ENCODE measurements at regions not wholly inside any gene's neighbourhood (a gene's known extent, or its start where the extent isn't known, plus 50 kb on each side); places are given as distances from the start of the nearest gene placed in this dataset.
"Not testable (repeated sequence)": the region's sequence is repeated elsewhere in the genome, so short reads cannot be mapped to it uniquely, and the experiment has no call there.

GRCh38 chr5:72709341-72709740 is 107.1 kb upstream of the TNPO1 start:
- no peaks in the 10 kb centered on the region for H3K4me1 ChIP-seq (ENCODE audit: insufficient read depth)
- no peak overlapping the region for H3K4me3 ChIP-seq
- 78 to 89% (median 84%) methylated on average over 1 of the region's 1 CpG for WGBS, 3 donors
- TF ChIP-seq EP300 (IDR thresholded peaks at IDR 0.05) (no peak), CTCF (IDR thresholded peaks at IDR 0.05) (no peak), POLR2A (IDR thresholded peaks at IDR 0.05) (no peak)
- no peaks in the 10 kb centered on the region for H3K27me3 ChIP-seq
- H3K9me3 ChIP-seq = peaks cover 0 to 15% of the 10 kb centered on the region in 2 donors
- DNase-seq = no peak
- intact Hi-C loops (cut with DNase I) = no loop called here
- no peaks in the 10 kb centered on the region for H3K36me3 ChIP-seq
- no peak overlapping the region for H3K27ac ChIP-seq

- DNase-seq = no peak
- TF ChIP-seq POLR2A (IDR thresholded peaks at IDR 0.05) (no peak), EP300 (IDR thresholded peaks at IDR 0.05) (no peak), CTCF (IDR thresholded peaks at IDR 0.05) (no peak)
- Histone ChIP-seq H3K9me3 (peaks cover 0 to 15% of the 10 kb centered on the region in 2 donors), H3K27me3 (no peaks in the 10 kb centered on the region), H3K27ac (no peak overlapping the region), H3K4me3 (no peak overlapping the region), H3K4me1 (ENCODE audit: insufficient read depth) (no peaks in the 10 kb centered on the region), H3K36me3 (no peaks in the 10 kb centered on the region)
- 84 to 95% (median 88%) methylated on average over 1 of the region's 1 CpG for WGBS, 3 donors
- intact Hi-C loops (cut with DNase I) = no loop called here
Observed at GRCh38 chr5:72705178-72705577, 111.3 kb upstream of the TNPO1 start.

- H3K4me1 ChIP-seq (ENCODE audit: insufficient read depth) = no peaks in the 10 kb centered on the region
- H3K27ac ChIP-seq = no peak overlapping the region
- WGBS, 3 donors = 46 to 67% (median 67%) methylated on average over 2 of the region's 2 CpGs
- intact Hi-C loops (cut with DNase I) = no loop called here
- H3K9me3 ChIP-seq = peaks cover 0 to 10% of the 10 kb centered on the region in 2 donors
- no peaks in the 10 kb centered on the region for H3K36me3 ChIP-seq
- H3K27me3 ChIP-seq = no peaks in the 10 kb centered on the region
- no peak for TF ChIP-seq EP300 (IDR thresholded peaks at IDR 0.05)
- no peak for TF ChIP-seq POLR2A (IDR thresholded peaks at IDR 0.05)
- TF ChIP-seq CTCF (IDR thresholded peaks at IDR 0.05) = no peak
- DNase-seq = no peak
- H3K4me3 ChIP-seq = no peak overlapping the region
Observed at GRCh38 chr5:72703876-72704275, 112.6 kb upstream of the TNPO1 start.

- no peak for DNase-seq
- WGBS, 3 donors = 71 to 76% (median 74%) methylated on average over 5 of the region's 5 CpGs
- no peak for TF ChIP-seq POLR2A (IDR thresholded peaks at IDR 0.05)
- no peak for TF ChIP-seq EP300 (IDR thresholded peaks at IDR 0.05)
- no peak for TF ChIP-seq CTCF (IDR thresholded peaks at IDR 0.05)
- no peaks in the 10 kb centered on the region for H3K27me3 ChIP-seq
- no peak overlapping the region for H3K27ac ChIP-seq
- H3K36me3 ChIP-seq = no peaks in the 10 kb centered on the region
- H3K4me3 ChIP-seq = no peak overlapping the region
- H3K4me1 ChIP-seq (ENCODE audit: insufficient read depth) = no peaks in the 10 kb centered on the region
- H3K9me3 ChIP-seq = peaks cover 0 to 1% of the 10 kb centered on the region in 2 donors
- intact Hi-C loops (cut with DNase I) = no loop called here
Observed at GRCh38 chr5:72702881-72703434, 113.5 kb upstream of the TNPO1 start.

- H3K36me3 ChIP-seq; H3K4me3 ChIP-seq; H3K9me3 ChIP-seq; H3K27ac ChIP-seq; intact Hi-C loops (cut with DNase I); DNase-seq; H3K4me1 ChIP-seq (ENCODE audit: insufficient read depth); H3K27me3 ChIP-seq: not testable (repeated sequence)
Observed at GRCh38 chr5:72702105-72702504, 114.4 kb upstream of the TNPO1 start.

All from ovary (tissue), 7 donors.